SK-N-SH treated with all-trans-retinoic acid at 6 μM for 48 hours (cell line): ENCODE measurements at regions not wholly inside any gene's neighbourhood (a gene's known extent, or its start where the extent isn't known, plus 50 kb on each side); places are given as distances from the start of the nearest gene placed in this dataset.

Experiments used
- ATAC-seq: fragments of 200-7000 bp; cut with Tn5 transposase; 3 replicates; pipeline ENCODE4 v1.9.1; 2020; ENCODE audit warnings: mild to moderate bottlenecking, moderate library complexity
- ARNTL ChIP-seq: fragments of 450-650 bp; formaldehyde crosslinking; IDR thresholded peaks from 2 replicates; pipeline ENCODE4 v1.5.0; 2020; ENCODE audit warnings: low read depth, mild to moderate bottlenecking, moderate library complexity, borderline replicate concordance
- BACH2 ChIP-seq: fragments of 250-450 bp; sonication (Bioruptor Pico); IDR thresholded peaks from 2 replicates; pipeline ENCODE4 v1.9.0; 2021; ENCODE audit warnings: mild to moderate bottlenecking, borderline replicate concordance
- CSDC2 ChIP-seq: fragments of 250-450 bp; sonication (Bioruptor Pico); IDR thresholded peaks from 2 replicates; pipeline ENCODE4 v1.5.0; 2020; ENCODE audit warnings: mild to moderate bottlenecking, moderate library complexity
- ESRRG ChIP-seq: fragments of 250-450 bp; sonication (Bioruptor Pico); IDR thresholded peaks from 2 replicates; pipeline ENCODE4 v1.6.1; 2021; ENCODE audit warnings: mild to moderate bottlenecking
- GLIS3 ChIP-seq: fragments of 250-450 bp; sonication (Bioruptor Pico); IDR thresholded peaks from 2 replicates; pipeline ENCODE4 v1.5.0; 2020; ENCODE audit warnings: mild to moderate bottlenecking, moderate library complexity
- ISL1 ChIP-seq: fragments of 250-450 bp; sonication (Bioruptor Pico); IDR thresholded peaks from 2 replicates; pipeline ENCODE4 v2.1.2; 2022; ENCODE audit warnings: mild to moderate bottlenecking, moderate library complexity
- OSR1 ChIP-seq: fragments of 250-450 bp; sonication (Bioruptor Pico); IDR thresholded peaks from 2 replicates; pipeline ENCODE4 v1.8.0; 2022; ENCODE audit warnings: moderate library complexity, mild to moderate bottlenecking, inconsistent platforms
- PPARA ChIP-seq: fragments of 250-450 bp; sonication (Bioruptor Pico); IDR thresholded peaks from 2 replicates; pipeline ENCODE4 v1.5.0; 2020; ENCODE audit warnings: mild to moderate bottlenecking, borderline replicate concordance
- RARB ChIP-seq: fragments of 250-450 bp; sonication (Bioruptor Pico); IDR thresholded peaks from 2 replicates; pipeline ENCODE4 v1.8.0; 2021; ENCODE audit warnings: mild to moderate bottlenecking, moderate library complexity
- SNAI2 ChIP-seq: fragments of 250-450 bp; sonication (Bioruptor Pico); IDR thresholded peaks from 2 replicates; pipeline ENCODE4 v1.5.0; 2020; ENCODE audit warnings: mild to moderate bottlenecking, moderate library complexity
- TCF4 ChIP-seq: fragments of 250-450 bp; sonication (Bioruptor Pico); IDR thresholded peaks from 2 replicates; pipeline ENCODE4 v1.8.0; 2021; ENCODE audit warnings: mild to moderate bottlenecking, moderate library complexity, borderline replicate concordance
- TOX ChIP-seq: fragments of 250-450 bp; sonication (Bioruptor Pico); IDR thresholded peaks from 2 replicates; pipeline ENCODE4 v1.8.0; 2021; ENCODE audit warnings: mild to moderate bottlenecking, moderate library complexity, borderline replicate concordance
- ZC3H10 ChIP-seq: fragments of 250-450 bp; sonication (Bioruptor Pico); IDR thresholded peaks from 2 replicates; pipeline ENCODE4 v1.5.1; 2021; ENCODE audit warnings: mild to moderate bottlenecking, moderate library complexity
- ZFP3 ChIP-seq: fragments of 250-450 bp; sonication (Bioruptor Pico); IDR thresholded peaks from 2 replicates; pipeline ENCODE4 v1.5.0; 2020; ENCODE audit warnings: mild to moderate bottlenecking, moderate library complexity
- ZFP30 ChIP-seq: fragments of 450-650 bp; formaldehyde crosslinking; IDR thresholded peaks from 2 replicates; pipeline ENCODE4 v1.5.0; 2022; ENCODE audit warnings: mild to moderate bottlenecking, moderate library complexity
- ZNF565 ChIP-seq: fragments of 450-650 bp; formaldehyde crosslinking; conservative IDR thresholded peaks from 2 replicates; pipeline ENCODE4 v1.5.0; 2020; ENCODE audit warnings: low read depth, mild to moderate bottlenecking, moderate library complexity
- ZNF70 ChIP-seq: fragments of 450-650 bp; formaldehyde crosslinking; IDR thresholded peaks from 2 replicates; pipeline ENCODE4 v1.5.0; 2020; ENCODE audit warnings: mild to moderate bottlenecking, moderate library complexity
- ZNF8 ChIP-seq: fragments of 450-650 bp; formaldehyde crosslinking; IDR thresholded peaks from 2 replicates; pipeline ENCODE4 v1.5.0; 2020; ENCODE audit warnings: mild to moderate bottlenecking, moderate library complexity
- TF ChIP-seq, protein P1 (sequence below): fragments of 250-450 bp; sonication (Bioruptor Pico); IDR thresholded peaks from 2 replicates; pipeline ENCODE4 v1.5.1; 2020; ENCODE audit warnings: low read depth, mild to moderate bottlenecking, moderate library complexity
- TF ChIP-seq, protein P2 (sequence below): fragments of 250-450 bp; sonication (Bioruptor Pico); IDR thresholded peaks from 2 replicates; pipeline ENCODE4 v1.5.0; 2020; ENCODE audit warnings: mild to moderate bottlenecking, moderate library complexity
- TF ChIP-seq, protein P3 (sequence below): fragments of 250-450 bp; sonication (Bioruptor Pico); IDR thresholded peaks from 2 replicates; pipeline ENCODE4 v1.8.0; 2021; ENCODE audit warnings: low read depth, mild to moderate bottlenecking, moderate library complexity, borderline replicate concordance
- TF ChIP-seq, protein P4 (sequence below): fragments of 250-450 bp; sonication (Bioruptor Pico); IDR thresholded peaks from 2 replicates; pipeline ENCODE4 v1.5.1; 2021; ENCODE audit warnings: mild to moderate bottlenecking, moderate library complexity
- TF ChIP-seq, protein P5 (sequence below): fragments of 250-450 bp; sonication (Bioruptor Pico); IDR thresholded peaks from 2 replicates; pipeline ENCODE4 v1.8.0; 2020; ENCODE audit warnings: mild to moderate bottlenecking, moderate library complexity, borderline replicate concordance

DNA sequence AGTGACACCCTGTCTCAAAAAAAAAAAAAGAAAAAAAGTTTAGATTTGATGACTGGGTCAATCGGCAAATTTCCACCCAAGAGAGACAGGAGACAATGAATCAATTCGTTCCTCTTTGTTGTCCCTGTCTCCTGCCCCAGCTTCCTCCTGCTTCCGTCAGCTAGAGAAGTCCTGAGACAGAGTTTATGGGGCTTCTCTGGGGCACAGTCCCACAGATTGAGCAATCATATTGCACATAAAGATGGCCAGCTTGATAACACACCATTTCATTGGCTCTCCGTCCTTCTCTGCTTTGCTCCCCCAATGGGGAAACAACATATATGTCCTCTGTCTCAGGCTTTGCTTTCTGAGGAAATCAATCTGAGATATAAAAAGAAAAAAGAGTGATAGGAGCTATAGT is 78.4 kb upstream of the FUNDC1 start:
- TF ChIP-seq PPARA (CRISPR knock-in tag) (no peak), ZFP30 (CRISPR knock-in tag) (no peak), SNAI2 (no peak), ZNF565 (no peak), ESRRG (CRISPR knock-in tag) (no peak), ZFP3 (no peak), CSDC2 (CRISPR knock-in tag) (no peak), ZNF8 (no peak), RARB (CRISPR knock-in tag) (no peak), ISL1 (CRISPR knock-in tag) (no peak), TOX (CRISPR knock-in tag) (no peak), ZC3H10 (no peak), TCF4 (CRISPR knock-in tag) (no peak), GLIS3 (CRISPR knock-in tag) (no peak), ARNTL (CRISPR knock-in tag) (no peak), BACH2 (CRISPR knock-in tag) (no peak)
- TF ChIP-seq, protein P1, sequence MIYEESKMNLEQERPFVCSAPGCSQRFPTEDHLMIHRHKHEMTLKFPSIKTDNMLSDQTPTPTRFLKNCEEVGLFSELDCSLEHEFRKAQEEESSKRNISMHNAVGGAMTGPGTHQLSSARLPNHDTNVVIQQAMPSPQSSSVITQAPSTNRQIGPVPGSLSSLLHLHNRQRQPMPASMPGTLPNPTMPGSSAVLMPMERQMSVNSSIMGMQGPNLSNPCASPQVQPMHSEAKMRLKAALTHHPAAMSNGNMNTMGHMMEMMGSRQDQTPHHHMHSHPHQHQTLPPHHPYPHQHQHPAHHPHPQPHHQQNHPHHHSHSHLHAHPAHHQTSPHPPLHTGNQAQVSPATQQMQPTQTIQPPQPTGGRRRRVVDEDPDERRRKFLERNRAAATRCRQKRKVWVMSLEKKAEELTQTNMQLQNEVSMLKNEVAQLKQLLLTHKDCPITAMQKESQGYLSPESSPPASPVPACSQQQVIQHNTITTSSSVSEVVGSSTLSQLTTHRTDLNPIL (CRISPR knock-in tag), result no peak
- TF ChIP-seq, protein P2, sequence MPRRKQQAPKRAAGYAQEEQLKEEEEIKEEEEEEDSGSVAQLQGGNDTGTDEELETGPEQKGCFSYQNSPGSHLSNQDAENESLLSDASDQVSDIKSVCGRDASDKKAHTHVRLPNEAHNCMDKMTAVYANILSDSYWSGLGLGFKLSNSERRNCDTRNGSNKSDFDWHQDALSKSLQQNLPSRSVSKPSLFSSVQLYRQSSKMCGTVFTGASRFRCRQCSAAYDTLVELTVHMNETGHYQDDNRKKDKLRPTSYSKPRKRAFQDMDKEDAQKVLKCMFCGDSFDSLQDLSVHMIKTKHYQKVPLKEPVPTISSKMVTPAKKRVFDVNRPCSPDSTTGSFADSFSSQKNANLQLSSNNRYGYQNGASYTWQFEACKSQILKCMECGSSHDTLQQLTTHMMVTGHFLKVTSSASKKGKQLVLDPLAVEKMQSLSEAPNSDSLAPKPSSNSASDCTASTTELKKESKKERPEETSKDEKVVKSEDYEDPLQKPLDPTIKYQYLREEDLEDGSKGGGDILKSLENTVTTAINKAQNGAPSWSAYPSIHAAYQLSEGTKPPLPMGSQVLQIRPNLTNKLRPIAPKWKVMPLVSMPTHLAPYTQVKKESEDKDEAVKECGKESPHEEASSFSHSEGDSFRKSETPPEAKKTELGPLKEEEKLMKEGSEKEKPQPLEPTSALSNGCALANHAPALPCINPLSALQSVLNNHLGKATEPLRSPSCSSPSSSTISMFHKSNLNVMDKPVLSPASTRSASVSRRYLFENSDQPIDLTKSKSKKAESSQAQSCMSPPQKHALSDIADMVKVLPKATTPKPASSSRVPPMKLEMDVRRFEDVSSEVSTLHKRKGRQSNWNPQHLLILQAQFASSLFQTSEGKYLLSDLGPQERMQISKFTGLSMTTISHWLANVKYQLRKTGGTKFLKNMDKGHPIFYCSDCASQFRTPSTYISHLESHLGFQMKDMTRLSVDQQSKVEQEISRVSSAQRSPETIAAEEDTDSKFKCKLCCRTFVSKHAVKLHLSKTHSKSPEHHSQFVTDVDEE, result no peak
- TF ChIP-seq, protein P3, sequence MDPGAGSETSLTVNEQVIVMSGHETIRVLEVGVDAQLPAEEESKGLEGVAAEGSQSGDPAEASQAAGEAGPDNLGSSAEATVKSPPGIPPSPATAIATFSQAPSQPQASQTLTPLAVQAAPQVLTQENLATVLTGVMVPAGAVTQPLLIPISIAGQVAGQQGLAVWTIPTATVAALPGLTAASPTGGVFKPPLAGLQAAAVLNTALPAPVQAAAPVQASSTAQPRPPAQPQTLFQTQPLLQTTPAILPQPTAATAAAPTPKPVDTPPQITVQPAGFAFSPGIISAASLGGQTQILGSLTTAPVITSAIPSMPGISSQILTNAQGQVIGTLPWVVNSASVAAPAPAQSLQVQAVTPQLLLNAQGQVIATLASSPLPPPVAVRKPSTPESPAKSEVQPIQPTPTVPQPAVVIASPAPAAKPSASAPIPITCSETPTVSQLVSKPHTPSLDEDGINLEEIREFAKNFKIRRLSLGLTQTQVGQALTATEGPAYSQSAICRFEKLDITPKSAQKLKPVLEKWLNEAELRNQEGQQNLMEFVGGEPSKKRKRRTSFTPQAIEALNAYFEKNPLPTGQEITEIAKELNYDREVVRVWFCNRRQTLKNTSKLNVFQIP, result no peak
- ATAC-seq, result no peak

DNA sequence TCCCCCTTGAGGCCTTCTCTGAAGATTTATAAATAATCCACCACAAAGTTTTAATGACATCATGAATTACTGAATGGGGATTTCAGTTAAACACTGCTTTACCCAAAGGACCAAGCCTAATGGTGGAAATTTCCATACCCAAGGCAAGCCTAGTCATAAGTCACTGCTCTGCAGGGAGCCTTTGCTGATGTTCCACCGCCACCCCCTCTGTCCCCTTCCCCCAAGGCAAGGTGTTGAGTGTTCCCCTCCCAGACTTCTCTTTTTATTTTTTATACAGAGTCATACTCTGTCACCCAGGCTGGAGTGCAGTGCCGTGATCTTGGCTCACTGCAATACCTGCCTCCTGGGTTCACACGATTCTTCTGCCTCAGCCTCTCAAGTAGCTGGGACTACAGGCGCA is 76.4 kb upstream of the FUNDC1 start:
- no peak for ATAC-seq
- TF ChIP-seq SNAI2 (no peak), ZNF70 (CRISPR knock-in tag) (no peak), ZNF8 (no peak), TOX (CRISPR knock-in tag) (no peak), OSR1 (CRISPR knock-in tag) (no peak), BACH2 (CRISPR knock-in tag) (no peak), ESRRG (CRISPR knock-in tag) (no peak), ZC3H10 (no peak), ZNF565 (no peak), ZFP30 (CRISPR knock-in tag) (no peak), GLIS3 (CRISPR knock-in tag) (no peak), TCF4 (CRISPR knock-in tag) (no peak)
- TF ChIP-seq, protein P1 (CRISPR knock-in tag), result no peak
- TF ChIP-seq, protein P2, result no peak
- TF ChIP-seq, protein P4, sequence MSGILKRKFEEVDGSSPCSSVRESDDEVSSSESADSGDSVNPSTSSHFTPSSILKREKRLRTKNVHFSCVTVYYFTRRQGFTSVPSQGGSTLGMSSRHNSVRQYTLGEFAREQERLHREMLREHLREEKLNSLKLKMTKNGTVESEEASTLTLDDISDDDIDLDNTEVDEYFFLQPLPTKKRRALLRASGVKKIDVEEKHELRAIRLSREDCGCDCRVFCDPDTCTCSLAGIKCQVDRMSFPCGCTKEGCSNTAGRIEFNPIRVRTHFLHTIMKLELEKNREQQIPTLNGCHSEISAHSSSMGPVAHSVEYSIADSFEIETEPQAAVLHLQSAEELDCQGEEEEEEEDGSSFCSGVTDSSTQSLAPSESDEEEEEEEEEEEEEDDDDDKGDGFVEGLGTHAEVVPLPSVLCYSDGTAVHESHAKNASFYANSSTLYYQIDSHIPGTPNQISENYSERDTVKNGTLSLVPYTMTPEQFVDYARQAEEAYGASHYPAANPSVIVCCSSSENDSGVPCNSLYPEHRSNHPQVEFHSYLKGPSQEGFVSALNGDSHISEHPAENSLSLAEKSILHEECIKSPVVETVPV (CRISPR knock-in tag), result no peak
- TF ChIP-seq, protein P5, sequence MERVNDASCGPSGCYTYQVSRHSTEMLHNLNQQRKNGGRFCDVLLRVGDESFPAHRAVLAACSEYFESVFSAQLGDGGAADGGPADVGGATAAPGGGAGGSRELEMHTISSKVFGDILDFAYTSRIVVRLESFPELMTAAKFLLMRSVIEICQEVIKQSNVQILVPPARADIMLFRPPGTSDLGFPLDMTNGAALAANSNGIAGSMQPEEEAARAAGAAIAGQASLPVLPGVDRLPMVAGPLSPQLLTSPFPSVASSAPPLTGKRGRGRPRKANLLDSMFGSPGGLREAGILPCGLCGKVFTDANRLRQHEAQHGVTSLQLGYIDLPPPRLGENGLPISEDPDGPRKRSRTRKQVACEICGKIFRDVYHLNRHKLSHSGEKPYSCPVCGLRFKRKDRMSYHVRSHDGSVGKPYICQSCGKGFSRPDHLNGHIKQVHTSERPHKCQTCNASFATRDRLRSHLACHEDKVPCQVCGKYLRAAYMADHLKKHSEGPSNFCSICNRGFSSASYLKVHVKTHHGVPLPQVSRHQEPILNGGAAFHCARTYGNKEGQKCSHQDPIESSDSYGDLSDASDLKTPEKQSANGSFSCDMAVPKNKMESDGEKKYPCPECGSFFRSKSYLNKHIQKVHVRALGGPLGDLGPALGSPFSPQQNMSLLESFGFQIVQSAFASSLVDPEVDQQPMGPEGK (CRISPR knock-in tag), result no peak
